SU-DHL-6 (cell line): ENCODE measurements at regions not wholly inside any gene's neighbourhood (a gene's known extent, or its start where the extent isn't known, plus 50 kb on each side); places are given as distances from the start of the nearest gene placed in this dataset.

Experiments
- H2AFZ ChIP-seq: fragments of 200-600 bp; sonication (generic); 2 replicates; pipeline ENCODE4 v1.6.1; 2014; ENCODE audit warnings: low read depth, mild to moderate bottlenecking, moderate library complexity, mixed read lengths, antibody characterized with exemption, low read length; ENCODE audit not compliant: severe bottlenecking
- H3F3A ChIP-seq: fragments of 200-600 bp; shearing (Covaris generic); 2 replicates; pipeline ENCODE4 v1.6.0; 2016; ENCODE audit warnings: antibody characterized with exemption, mild to moderate bottlenecking; ENCODE audit not compliant: insufficient read depth
- H3K27ac ChIP-seq: fragments of 200-600 bp; sonication (generic); 2 replicates; pipeline ENCODE4 v1.5.1; 2016; ENCODE audit warnings: low read depth, mild to moderate bottlenecking, low read length, moderate library complexity, mixed read lengths
- H3K27me3 ChIP-seq: fragments of 200-600 bp; sonication (generic), shearing (Covaris generic); 2 replicates; pipeline ENCODE4 v1.6.0; 2014; ENCODE audit warnings: mild to moderate bottlenecking, low read length
- H3K36me3 ChIP-seq: fragments of 200-600 bp; sonication (generic); 2 replicates; pipeline ENCODE4 v1.6.1; 2014; ENCODE audit warnings: mild to moderate bottlenecking, low read length, mixed read lengths
- H3K4me2 ChIP-seq: fragments of 300-600, 200-600 bp; shearing (Covaris generic), sonication (generic); 2 replicates; pipeline ENCODE4 v1.6.0; 2014; ENCODE audit warnings: low read length, low read depth, mild to moderate bottlenecking; ENCODE audit not compliant: poor library complexity, severe bottlenecking
- H3K4me3 ChIP-seq: fragments of 200-600 bp; sonication (generic); 2 replicates; pipeline ENCODE4 v1.5.1; 2014; ENCODE audit warnings: antibody characterized with exemption, low read length, mild to moderate bottlenecking, mixed read lengths; ENCODE audit not compliant: insufficient read depth, poor library complexity, severe bottlenecking
- H3K79me2 ChIP-seq: fragments of 200-600 bp; sonication (generic); 2 replicates; pipeline ENCODE4 v1.6.1; 2014; ENCODE audit warnings: mild to moderate bottlenecking, low read length, moderate library complexity; ENCODE audit not compliant: insufficient read depth
- H3K9ac ChIP-seq: fragments of 200-600 bp; sonication (generic); 2 replicates; pipeline ENCODE4 v1.7.0; 2014; ENCODE audit warnings: mild to moderate bottlenecking, low read length
- H3K9me2 ChIP-seq: fragments of 200-600 bp; sonication (generic); replicated peaks from 2 replicates; pipeline ENCODE4 v1.6.1; 2014; ENCODE audit warnings: low read length; ENCODE audit not compliant: insufficient read depth
- H3K9me3 ChIP-seq: fragments of 200-600 bp; sonication (generic); 2 replicates; pipeline ENCODE4 v1.6.1; 2014; ENCODE audit warnings: low read length, mixed read lengths; ENCODE audit not compliant: insufficient read depth
- H4K20me1 ChIP-seq: fragments of 200-600 bp; sonication (generic); 2 replicates; pipeline ENCODE4 v1.6.1; 2014; ENCODE audit warnings: low read depth, mild to moderate bottlenecking, antibody characterized with exemption, low read length, moderate library complexity, mixed read lengths
- EZH2phosphoT487 ChIP-seq: fragments of 200-600 bp; sonication (generic), shearing (Covaris generic); conservative IDR thresholded peaks from 2 replicates; pipeline ENCODE4 v1.6.1; 2018; ENCODE audit warnings: mild to moderate bottlenecking, antibody characterized with exemption, low read length, moderate library complexity, mixed read lengths
- TF ChIP-seq, protein P1 (sequence below): fragments of 200-600 bp; sonication (generic); IDR thresholded peaks from one replicate; pipeline ENCODE4 v1.5.1; 2017; ENCODE audit warnings: antibody characterized with exemption, mild to moderate bottlenecking, low read length, moderate library complexity; ENCODE audit not compliant: insufficient read depth, poor library complexity, severe bottlenecking

DNA sequence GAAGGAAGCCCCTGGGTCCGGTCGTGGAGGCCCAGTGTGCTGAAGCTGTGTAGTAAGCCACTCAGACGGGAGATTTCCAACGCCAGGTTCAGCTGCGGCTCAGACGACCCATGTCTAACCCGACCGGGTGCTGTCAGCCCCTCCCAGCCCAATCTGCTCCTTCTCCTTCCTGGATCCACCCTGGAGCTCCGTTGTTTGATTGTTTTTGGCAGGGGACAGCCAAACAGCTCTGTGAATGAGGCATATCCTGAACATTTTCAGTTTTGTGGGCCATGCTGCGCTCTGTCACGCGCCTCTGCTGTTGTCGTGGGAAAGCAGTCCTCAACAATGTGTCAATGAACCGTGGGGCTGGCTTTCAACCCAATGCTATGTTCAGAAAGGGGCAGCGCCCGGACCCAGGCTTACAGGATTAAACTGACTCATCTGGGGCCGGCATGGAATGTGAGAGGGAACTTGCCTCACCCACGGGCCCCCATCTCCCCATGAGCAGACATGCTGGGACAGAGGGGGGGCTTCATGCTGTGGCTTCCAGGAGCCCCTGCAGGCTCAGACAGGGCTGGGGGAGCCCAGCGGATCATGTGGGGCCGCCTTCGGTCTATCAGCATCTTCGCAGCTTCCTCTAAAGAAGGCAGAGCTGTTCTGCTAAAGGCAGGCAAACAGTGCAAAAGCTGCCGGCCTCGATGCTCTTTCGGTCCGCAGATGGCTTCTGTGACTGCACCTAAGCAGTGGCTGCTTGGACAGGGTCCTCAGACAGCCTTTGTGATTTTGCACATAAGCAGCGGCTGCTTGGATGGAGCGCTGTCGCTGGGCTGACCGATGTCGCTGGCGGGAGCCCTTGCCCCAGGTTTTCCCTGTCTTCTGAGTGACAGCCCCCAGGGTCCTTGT is 101.7 kb downstream of the RIPK4 start:
- Histone ChIP-seq H3F3A (no peaks in the 10 kb centered on the region), H3K9me2 (no peaks in the 10 kb centered on the region), H3K27ac (no peak overlapping the region), H3K9ac (no peak overlapping the region), H3K36me3 (no peaks in the 10 kb centered on the region), H3K27me3 (no peaks in the 10 kb centered on the region), H3K4me3 (no peak overlapping the region), H3K79me2 (no peaks in the 10 kb centered on the region), H3K9me3 (no peaks in the 10 kb centered on the region), H3K4me2 (no peak overlapping the region), H2AFZ (no peak overlapping the region), H4K20me1 (no peaks in the 10 kb centered on the region)
- TF ChIP-seq, protein P1, sequence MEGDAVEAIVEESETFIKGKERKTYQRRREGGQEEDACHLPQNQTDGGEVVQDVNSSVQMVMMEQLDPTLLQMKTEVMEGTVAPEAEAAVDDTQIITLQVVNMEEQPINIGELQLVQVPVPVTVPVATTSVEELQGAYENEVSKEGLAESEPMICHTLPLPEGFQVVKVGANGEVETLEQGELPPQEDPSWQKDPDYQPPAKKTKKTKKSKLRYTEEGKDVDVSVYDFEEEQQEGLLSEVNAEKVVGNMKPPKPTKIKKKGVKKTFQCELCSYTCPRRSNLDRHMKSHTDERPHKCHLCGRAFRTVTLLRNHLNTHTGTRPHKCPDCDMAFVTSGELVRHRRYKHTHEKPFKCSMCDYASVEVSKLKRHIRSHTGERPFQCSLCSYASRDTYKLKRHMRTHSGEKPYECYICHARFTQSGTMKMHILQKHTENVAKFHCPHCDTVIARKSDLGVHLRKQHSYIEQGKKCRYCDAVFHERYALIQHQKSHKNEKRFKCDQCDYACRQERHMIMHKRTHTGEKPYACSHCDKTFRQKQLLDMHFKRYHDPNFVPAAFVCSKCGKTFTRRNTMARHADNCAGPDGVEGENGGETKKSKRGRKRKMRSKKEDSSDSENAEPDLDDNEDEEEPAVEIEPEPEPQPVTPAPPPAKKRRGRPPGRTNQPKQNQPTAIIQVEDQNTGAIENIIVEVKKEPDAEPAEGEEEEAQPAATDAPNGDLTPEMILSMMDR, result no peak
- no peak for TF ChIP-seq EZH2phosphoT487

DNA sequence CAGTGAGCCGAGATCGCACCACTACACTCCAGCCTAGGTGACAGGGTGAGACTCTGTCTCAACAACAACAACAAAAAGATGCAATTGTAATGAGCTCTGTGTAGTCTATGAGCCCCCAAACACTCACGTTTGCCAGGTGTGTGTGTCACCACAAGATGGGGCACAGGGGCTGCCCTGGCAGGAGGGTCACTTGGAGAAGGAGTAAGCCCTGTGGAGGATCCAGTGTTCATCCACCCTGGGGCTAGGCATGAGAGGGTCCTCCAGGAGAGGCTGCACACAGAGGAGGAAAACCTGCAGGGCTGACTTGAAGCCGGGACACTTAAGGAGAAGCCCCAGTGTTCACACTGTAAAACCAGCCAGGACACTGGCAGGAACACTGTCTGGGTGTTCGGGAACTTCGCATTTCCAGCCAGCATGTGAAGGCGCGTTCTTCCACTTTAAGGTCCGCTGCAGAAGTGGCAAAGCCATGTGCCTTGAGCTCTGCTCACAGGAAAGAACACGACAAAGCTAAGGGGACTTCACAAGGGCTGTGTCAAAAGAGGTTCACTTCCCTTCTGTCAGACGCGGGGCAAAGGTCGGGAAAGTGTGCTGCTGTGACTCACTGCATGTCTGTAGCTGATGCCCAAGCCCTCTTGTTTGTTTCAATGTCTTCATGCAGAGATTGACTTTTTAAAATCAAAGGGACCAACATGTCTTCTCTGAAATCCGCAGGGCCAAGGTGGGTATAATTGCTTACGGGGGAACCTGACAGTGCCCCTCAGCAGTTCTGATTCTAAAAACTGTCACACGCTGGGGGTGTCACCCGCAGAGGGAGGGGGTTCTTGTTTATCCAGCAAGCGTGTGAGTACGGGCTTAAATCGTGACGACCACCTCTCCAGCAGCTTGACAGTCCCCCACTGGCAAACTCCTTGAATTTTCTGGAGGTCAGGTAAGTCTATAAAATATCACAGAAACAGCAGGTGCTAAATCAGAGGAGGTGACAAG is 102.8 kb downstream of the RIPK4 start:
- no peak overlapping the region for H3K4me2 ChIP-seq
- no peaks in the 10 kb centered on the region for H3K79me2 ChIP-seq
- no peak overlapping the region for H3K27ac ChIP-seq
- H3K9me3 ChIP-seq, result no peaks in the 10 kb centered on the region
- H3F3A ChIP-seq, result no peaks in the 10 kb centered on the region
- H3K36me3 ChIP-seq, result no peaks in the 10 kb centered on the region
- H3K4me3 ChIP-seq, result no peak overlapping the region
- H3K9ac ChIP-seq, result no peak overlapping the region
- TF ChIP-seq, protein P1, result no peak
- TF ChIP-seq EZH2phosphoT487, result no peak
- H2AFZ ChIP-seq, result no peak overlapping the region
- H4K20me1 ChIP-seq, result no peaks in the 10 kb centered on the region
- H3K27me3 ChIP-seq, result no peaks in the 10 kb centered on the region
- no peaks in the 10 kb centered on the region for H3K9me2 ChIP-seq

DNA sequence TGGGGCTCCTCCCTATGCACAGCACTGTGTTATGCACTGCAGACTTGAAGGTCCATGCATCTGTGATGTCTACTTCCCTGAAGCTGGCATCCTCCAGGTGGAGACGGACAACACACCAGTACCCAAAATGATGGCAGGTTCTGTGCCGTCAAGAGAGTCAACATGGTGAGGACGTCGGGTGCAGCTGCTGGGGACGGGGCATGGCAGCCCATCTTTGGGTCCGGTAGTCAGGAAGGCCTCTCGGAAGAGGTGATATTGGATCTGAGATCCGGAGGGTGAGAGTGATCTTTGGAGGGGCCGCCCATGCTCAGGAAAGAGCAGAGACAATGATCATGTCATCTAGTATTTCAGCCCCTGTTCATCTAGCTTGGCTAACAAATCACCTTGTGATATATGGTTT is 104.1 kb downstream of the RIPK4 start:
- Histone ChIP-seq H4K20me1 (no peaks in the 10 kb centered on the region), H3K27ac (no peak overlapping the region), H3K4me2 (no peak overlapping the region), H2AFZ (no peak overlapping the region), H3K9me3 (no peaks in the 10 kb centered on the region), H3K36me3 (no peaks in the 10 kb centered on the region), H3K27me3 (no peaks in the 10 kb centered on the region), H3F3A (no peaks in the 10 kb centered on the region), H3K9me2 (no peaks in the 10 kb centered on the region), H3K4me3 (no peak overlapping the region), H3K9ac (no peak overlapping the region), H3K79me2 (no peaks in the 10 kb centered on the region)
- no peak for TF ChIP-seq EZH2phosphoT487
- TF ChIP-seq, protein P1, result no peak
